Left renal pelvis (tissue), 4 donors: ENCODE measurements at regions not wholly inside any gene's neighbourhood (a gene's known extent, or its start where the extent isn't known, plus 50 kb on each side); places are given as distances from the start of the nearest gene placed in this dataset.
"Not testable (repeated sequence)": the region's sequence is repeated elsewhere in the genome, so short reads cannot be mapped to it uniquely, and the experiment has no call there.

ENCODE experiments used
- DNase-seq, 4 donors: peaks; one replicate each; pipeline ENCODE4 v3.0.0-alpha.2; 2013; ENCODE audit warnings: low read depth in 4 of 4, low spot score in 3 of 4

DNA sequence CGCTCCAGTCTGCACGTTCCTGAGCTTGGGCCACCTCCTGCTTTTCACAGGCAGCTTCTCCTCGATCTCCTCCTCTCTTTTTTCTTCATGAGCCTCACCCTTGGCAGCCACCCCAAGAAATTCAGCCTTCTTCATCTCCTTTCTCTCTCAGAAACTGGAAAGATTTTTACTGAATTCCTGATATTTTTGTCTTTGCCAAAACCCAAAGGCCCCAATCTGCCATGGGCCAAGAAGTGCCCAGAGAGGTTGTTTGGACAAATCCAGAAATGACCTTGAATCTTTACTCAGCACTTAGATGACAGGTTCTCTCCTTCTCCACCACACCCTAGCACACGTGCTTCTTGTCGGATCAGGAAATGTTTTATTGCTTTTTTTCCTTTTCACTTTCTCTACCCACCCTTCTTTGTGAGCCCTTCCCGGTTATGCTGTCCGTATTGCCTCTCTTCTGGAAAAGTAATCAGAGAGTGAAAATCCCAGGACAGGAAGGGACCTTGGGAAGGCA lies 134.5 kb upstream of the TNP1 start:
- no peak for DNase-seq

DNA sequence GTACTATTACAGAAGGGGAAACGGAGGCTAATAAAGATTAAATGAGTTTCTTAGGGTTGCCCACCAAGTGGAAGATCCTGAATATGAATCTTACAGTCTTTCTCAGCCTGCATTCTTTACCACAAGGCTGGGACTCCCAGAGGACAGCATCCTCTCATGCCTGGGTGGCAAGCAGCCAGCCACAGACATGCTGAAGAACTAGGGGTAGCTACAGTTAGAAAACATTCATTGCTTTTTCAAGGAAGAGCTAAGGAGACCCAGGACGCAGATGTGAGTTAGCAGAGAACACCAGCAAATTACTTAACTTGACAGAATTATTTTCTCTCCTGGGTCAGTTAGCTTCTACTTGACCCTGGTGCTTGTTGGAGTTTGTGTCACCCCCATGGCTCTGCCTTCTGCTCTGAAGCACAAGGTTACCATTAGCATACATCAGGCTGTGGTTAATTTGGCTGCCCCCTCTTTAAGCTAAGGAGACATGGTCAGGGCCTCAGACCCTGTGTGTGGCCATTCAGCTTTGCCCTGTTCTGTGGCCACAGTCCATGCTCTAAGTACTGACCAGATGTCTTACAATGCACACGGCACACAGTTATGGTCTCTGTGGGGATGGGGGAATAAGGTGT lies 132.3 kb upstream of the TNP1 start:
- DNase-seq, result no peak

DNA sequence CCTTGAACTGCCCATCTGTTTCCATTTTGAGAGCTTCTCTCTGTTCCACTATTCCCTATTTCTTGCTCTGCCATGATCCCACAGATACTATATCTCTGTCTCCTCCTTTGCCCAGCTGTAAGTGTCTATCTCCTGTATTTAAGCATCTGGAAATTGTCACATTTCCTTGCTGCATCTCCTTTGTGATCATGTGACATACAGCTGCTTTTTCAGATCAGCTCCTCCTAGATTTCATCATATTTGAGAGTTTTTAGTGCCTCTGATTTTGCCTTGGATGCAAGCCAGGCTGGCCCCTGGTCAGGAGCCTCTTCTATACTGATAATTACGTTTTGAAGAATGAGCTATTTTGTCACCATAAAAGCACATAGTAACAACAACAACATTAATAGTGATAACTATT lies 131.7 kb upstream of the TNP1 start:
- no peak for DNase-seq

DNA sequence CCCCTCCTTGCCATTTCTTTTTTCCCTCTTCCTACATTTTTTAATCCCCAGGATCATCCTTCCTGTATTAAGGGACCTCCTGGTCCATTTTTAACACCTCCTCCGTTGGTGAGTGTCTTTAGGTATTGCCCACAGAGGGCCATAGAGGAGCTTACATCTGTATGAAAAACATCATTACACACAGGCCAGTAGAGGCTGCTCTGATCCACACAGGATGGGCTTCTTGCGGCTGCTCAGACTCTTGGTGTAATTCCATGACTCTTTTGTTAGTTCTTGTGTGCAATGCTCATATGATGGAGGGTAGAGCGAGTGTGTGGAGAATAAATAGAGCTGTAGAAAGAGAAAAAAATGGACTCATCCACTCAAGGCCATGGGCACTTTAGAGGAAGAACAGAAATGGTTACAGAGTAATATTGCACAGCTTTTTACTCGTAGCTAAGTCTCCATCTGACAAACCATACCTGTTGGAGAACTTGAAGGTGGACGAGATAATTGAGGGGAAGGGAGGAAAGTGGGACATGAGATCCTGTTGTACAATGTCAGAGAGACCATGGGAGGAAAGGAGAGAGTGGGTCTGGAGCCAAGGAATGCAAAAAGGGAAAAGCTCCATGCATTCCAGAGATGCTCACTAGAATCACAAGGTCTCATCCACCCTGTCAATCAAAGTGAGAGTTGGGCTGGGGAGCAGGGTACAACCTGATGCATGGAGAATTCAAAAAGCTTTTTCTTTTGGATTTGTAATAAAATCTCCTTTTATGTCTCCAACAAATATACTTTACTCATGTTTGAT lies 129.7 kb upstream of the TNP1 start:
- no peak for DNase-seq

DNA sequence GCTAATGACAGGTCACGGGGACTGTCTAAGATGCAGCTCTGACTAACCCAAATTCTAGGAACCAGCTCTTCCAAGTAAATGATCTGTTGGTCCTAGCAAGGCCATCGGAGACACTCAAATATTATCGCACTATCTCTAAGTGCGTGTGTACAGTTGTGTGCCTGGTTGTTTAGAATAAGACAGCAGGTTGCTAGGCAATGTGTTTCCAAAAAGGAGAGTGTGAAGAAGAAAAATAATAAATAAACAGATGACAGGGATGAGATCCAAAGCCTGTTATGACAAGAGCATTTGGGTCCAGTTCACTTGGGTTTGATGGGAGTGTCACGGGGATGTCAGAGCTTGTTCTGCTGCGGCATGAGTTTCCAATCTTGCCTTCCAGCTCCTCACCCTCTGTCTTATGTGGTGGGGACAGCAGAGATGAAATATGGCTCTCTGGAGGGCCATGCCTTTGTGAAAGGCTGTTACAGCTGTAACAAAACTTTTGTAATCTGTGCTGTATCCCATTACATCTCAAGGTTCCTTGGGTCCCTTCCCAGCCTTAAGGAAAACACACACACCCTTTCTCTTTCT lies 127.5 kb upstream of the TNP1 start:
- no peak for DNase-seq

DNA sequence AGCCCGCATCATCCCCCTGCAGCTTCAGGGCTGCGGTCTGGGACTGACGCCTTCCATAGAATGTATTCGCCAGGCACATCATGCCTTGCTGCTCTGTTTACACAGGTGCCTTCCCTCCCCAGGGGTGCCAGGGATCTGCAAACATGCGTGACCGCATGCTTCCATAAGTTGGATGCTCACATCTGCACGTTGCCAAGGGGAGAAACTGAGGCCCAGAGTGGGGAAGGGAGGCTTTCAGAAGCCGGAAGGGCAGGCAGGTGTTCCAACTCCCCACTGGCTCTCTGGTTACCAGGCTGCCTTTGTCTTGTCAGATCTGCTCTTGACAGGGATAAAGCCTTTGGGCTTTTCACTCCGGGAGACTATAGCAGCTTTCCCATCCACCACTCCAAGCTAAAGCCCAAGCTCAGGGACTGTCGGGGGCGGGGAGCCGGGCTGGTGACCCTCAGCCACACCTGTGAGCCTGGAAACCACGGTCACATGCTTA lies 125.8 kb upstream of the TNP1 start:
- no peak for DNase-seq

DNA sequence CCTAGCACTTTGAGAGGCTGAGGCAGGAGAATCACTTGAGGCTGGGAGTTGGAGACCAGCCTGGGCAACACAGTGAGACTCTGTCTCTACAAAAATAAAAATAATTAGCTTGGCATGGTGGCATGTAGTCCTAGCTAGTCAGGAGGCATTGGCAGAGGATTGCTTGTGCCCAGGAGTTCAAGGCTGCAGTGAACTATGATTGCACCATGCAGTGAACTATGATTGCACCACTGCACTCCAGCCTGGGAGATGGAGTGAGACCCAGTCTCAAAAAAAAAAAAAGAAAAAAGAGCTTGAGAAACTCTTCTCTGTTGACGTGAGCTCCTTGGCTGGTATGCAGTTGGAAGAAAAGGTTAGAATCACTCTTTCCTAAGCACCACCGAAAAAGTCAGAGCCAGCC lies 125.1 kb upstream of the TNP1 start:
- DNase-seq, result no peak

DNA sequence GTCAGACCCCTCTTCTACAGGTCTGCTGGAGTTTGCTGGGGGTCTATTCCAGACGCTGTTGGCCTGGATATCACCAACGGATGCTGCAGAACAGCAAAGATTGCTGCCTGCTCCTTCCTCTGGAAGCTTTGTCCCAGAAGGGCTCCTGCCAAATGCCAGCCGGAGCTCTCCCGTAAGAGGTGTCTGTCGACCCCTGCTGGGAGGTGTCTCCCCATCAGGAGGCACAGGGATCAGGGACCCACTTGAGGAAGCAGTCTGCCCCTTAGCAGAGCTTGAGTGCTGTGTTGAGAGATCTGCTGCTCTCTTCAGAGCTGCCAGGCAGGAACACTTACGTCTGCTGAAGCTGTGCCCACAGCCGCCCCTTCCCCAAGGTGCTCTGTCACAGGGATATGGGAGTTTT lies 122.1 kb upstream of the TNP1 start:
- not testable (repeated sequence) for DNase-seq

DNA sequence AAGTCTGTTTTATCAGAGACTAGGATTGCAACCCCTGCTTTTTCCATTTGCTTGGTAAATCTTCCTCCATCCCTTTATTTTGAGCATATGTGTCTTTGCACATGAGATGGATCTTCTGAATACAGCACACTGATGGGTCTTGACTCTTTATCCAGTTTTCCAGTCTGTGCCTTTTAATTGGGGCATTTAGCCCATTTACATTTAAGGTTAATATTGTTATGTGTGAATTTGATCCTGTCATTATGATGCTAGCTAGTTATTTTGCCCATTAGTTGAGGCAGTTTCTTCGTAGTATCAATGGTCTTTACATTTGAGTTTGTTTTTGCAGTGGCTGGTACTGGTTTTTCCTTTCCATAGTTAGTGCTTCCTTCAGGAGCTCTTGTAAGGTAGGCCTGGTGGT lies 120.6 kb upstream of the TNP1 start:
- DNase-seq, result not testable (repeated sequence)

DNA sequence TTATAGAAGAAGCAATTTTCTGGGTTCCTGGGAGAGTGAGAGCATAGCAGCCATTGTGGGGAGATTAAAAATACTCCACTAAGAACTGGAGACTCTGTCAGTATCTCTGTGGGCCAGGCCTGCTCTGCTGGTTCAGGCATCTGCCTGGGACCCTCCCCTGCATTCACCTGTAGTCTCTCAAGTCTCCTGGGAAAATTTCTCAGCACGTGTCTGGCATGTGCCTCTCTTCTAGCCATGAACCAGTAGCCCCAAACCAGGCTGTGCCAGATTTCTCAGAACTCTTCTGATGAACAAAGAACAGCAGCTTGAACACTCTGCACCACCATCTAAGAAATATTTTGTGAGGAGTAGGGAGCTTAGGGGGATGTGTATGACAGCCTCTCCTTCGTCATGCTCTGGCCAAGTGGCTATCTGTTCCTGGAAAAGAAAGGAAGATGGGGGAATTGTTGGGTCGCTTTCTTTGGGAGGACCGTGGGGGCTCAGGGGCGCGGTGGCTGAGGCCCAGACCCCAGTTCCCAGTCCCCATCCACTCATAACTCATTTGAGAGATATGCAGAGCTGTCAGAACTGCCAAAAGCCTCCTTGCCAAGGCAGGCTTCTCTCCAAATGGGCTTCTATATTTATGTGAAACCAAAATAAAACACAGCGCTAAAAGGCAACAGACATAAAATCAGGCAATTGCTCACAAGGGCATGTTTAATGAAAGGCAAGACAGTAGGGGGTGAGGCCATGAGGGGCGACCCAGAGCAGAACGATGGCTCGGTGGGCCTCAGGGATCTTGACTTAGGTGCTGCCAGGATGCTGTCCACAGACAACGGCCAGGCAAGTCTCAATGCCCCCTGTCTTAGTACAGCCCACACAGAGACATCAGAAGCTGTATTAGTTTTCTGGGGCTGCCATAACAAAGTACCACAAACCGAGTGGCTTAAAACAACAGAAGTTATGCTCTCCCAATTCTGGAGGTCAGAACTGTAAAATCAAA lies 114.7 kb upstream of the TNP1 start:
- DNase-seq, result no peak

DNA sequence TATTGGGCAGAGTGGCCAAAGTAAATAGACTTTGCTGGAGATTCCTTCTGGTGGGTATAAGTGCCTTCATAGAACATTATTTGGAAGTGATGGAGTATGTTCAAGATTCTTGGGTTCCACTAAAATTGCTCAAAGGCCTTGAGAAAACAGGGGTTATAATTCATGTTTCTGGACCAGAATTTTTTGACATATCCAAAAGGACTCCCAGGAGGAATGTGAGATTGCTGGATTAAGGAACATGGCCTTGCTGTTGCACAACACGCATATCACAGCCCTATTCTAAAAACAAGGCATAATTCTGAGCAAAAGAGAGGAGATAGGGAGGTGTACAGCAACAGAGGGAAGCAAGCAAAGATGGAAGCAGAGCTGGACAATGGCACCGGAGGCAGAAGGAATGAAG lies 111.7 kb upstream of the TNP1 start:
- no peak for DNase-seq

DNA sequence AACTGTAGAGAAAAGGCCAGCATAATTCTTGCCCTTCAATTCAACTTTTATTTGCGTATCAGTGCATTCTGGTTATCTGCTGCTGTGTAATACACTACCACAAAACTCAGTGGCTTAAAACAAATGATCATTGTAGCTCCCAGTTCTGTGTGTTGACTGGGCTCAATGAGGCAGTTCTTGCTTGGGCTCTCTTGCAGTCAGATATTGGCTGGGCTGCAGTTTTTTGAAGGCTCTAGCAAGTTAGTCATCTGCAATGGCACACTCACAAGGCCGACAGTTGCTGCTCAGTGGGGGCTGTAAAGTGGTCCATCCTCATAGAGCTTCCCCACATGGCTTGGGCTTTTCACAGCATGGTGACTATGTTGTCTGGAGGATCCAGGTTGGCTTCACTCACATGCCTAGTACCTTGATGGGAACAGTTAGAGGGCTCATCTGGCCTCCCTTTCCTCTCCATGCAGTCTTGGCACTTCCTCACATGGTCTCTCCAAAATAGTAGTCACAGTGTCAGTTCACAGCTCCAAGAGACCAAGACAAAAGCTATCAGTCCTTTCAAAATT lies 110.6 kb upstream of the TNP1 start:
- no peak for DNase-seq

DNA sequence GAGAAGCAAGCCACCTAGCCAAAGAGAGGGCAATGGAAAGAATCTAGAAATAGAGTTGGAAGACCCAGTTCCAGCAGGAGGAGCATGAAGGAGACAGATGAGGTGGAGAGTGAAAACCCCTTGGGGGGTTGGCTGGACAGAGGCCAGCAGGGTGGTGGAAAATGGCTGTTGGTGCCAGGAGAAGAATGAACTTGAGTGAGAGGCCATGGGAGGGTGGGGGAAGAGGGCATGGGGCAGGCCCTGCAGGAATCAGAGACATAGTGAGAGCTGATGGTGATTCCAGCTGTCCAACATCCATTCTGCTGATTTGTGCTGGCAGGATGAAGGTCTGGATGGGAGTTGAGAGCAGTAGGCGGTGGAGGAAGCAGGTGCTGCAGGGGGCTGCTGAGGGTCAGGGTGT lies 108.0 kb upstream of the TNP1 start:
- DNase-seq, result no peak

DNA sequence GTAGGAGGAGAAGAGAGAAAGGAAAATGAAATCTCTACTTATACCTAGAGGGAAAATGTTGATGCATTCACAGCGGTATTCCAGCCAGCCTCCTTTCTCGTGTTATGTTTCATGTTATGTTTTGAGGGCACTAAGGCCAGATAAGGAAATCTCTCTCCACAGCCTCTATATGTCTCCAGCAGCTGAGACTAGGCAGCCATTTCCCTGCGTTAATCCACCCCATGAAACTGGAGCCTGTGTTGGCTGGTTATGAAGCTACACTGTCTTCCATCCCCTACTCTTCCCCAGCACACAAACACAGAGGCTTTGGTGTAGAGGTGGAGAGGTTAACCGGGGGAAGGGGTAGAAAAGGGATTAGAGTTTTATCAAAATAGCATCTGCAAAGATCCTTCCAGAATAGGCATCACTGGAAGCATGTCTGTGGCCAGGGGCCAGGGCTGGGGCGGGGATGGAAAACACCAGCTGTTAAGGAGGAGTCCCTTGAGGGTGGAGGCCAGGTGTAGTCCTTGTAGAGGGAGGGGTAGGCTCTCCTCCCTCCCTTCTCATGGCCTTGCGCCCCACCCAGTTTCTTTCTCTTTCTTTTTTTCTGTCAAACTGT lies 100.9 kb upstream of the TNP1 start:
- DNase-seq, result no peak

DNA sequence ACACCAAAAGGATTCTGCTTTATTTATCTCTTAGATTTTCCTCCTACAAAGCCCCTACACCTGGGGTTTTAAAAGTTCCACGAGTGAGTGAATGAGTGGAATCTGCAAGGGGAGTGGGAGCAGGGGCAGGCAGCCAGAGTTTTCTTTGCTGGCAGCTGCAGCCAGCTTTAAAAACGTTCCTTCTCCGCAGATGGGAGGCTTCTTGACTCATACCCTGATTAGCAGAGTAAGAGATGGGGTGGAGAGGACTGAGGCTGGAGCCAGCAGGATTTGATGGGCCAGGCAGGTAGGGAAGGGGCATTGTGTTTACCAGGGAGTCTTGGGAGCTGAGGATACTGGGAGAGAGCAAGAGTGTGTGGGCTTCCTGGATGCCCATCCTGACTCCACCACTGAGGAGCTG lies 99.6 kb upstream of the TNP1 start:
- no peak for DNase-seq

DNA sequence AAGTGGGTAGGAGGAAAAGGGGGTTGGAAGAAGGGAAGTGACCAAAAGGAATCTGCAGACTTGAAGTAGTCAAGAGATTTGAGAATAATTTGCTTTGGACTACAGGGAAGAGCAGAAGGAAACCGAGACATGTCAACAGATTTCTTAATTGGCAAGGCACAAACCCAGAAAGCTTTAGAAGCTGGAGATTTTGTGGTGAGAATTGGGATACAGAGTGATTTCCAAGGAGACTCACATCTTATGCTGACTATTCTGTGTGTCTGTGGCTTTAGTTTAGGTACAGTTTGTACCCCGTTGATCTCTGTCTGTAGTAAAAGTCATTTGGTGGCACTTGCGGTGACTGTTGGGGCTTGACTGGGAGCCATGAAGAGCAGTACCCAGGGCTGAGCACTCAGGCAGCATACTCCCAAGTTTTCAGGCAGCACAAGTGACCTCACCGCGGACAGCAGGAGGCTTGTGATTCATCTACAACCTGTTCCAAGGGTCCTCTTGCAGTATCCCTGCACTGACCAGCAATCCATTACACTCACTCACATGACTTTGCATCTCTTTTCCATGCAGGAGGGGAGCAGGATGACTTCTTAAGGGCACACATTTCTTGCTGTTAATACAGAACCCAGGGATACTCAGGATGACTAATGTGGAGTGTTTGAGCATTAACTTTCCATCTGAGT lies 97.1 kb upstream of the TNP1 start:
- no peak for DNase-seq

DNA sequence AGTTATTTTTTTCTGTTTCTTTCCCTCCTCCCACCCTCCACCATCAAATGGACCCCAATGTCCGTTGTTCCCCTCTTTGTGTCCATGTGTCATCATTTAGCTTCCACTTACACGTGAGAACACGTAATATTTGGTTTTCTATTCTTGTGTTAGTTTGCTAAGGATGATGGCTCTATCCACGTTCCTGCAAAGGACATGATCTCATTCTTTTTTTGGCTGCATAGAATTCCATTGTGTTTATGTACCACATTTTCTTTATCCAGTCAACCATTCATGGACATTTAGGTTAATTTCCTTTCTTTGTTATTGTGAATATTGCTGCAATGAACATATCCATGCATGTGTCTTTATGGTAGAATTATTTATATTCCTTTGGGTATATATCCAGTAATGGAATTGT lies 91.3 kb upstream of the TNP1 start:
- no peak for DNase-seq

DNA sequence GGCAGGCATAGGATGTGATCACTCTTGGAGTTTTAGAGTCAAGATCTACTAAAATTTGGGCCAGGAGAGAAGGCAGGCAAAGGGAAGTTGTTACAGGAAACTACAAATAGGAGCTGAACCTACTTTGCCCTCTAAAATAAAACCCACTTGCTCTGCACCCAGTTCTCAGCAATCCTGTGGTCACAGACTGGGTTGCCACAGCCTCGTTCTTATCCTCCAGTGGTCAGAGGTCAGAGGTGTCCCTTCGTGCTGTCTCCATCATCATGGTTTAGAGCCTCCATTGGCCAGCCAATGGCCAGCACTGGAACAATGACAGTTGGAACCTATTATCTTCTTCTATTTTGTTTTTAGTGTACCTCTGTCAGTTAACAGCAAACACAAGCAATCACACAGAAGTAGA lies 90.7 kb upstream of the TNP1 start:
- no peak for DNase-seq

DNA sequence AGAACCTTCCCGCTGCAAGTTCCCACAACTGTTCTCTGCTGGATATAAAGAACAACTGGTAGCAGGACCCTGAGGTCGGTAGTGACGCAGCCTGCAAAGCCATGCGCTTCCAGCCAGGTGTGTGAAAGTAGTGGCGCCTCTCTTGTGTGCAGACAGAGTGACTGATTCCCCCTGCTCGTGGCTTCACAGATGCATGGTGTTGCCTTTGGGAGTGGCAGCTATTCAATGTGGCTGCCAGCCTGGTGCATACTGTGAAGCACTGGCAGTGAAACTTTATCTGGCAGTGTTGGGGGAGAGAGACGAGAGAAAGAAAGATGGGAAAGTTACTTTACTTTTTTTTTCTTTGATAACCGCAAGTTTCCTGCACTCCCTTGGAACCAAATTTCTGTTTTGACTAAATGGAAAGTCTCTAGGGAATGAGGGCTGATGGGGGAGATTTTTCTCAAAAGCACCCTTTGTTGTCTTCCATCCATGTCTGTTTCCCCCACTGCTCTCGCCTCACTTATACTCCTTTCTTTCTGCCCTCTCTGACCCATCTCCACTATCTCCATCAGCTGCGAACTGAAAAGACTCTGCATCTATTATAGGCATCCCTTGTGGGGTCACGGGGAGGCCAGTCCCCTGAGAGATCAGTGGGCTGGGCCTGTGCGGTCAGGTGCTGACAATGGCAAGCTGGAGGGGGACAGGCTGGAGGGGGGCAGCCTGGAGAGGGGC lies 90.0 kb upstream of the TNP1 start:
- DNase-seq, result no peak
